ENCODE measurements at regions not wholly inside any gene's neighbourhood (a gene's known extent, or its start where the extent isn't known, plus 50 kb on each side); places are given as distances from the start of the nearest gene placed in this dataset.
"Not testable (repeated sequence)": the region's sequence is repeated elsewhere in the genome, so short reads cannot be mapped to it uniquely, and the experiment has no call there.

DNA sequence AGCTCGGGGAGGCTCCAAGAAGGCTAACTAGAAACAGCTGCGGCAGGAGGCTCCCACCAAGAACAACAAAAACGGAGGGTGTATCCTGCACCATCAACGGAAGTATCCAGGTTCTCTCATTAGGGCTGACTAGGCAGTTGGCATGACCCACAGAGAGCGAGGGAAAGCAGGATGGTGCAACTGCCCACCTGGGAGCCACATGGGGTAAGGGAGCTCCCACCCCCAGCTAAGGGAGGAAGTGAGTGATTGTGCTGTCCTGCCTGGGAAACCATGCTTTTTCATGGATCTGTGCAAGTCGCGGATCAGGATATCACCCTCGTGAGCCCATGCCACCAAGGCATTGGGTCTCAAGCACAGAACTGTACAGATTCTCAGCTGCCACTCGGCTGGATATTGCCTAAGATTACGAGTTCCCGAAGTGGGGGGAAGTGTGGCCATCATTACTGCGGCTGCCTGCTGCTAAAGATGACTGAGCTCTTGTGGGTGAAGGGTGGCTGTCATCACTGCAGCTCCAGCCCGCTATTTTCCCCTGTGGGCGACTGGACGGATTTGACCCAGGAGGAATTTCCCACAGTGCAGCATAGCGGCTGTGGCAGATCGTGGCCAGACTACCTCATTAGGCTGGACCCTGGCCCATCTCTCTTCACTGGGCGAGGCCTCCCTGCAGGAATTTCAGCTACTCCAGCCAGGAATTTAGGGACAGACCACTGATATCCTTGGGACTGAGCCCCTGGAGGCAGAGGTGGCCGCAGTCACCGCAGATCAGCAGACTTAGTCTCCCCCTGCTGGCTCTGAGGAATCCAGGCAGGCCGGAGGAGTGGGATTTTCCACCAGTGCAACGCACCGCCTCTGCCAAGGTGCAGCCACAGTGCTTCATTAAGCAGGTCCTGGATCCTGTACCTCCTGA is 515.7 kb downstream of the FRK start:
- no peak for DNase-seq

GRCh38 chr6:115540077-115540869 is 520.4 kb downstream of the FRK start:
- H3K27me3 Mint-ChIP-seq: no peaks in the 10 kb centered on the region
- H3K4me3 Mint-ChIP-seq: no peak overlapping the region
- DNase-seq: no peak
- peaks cover 4% of the 10 kb centered on the region for H3K9me3 Mint-ChIP-seq
- no peaks in the 10 kb centered on the region for H3K36me3 Mint-ChIP-seq
- H3K27ac Mint-ChIP-seq: no peak overlapping the region
- H3K4me1 Mint-ChIP-seq: no peaks in the 10 kb centered on the region

More for the DNA sequence above, 515.7 kb downstream of the FRK start:
- Mint-ChIP-seq H3K27me3 (no peaks in the 10 kb centered on the region), H3K27ac (no peak overlapping the region), H3K4me1 (no peaks in the 10 kb centered on the region), H3K4me3 (no peak overlapping the region), H3K36me3 (no peaks in the 10 kb centered on the region), H3K9me3 (peaks cover 2% of the 10 kb centered on the region)

DNA sequence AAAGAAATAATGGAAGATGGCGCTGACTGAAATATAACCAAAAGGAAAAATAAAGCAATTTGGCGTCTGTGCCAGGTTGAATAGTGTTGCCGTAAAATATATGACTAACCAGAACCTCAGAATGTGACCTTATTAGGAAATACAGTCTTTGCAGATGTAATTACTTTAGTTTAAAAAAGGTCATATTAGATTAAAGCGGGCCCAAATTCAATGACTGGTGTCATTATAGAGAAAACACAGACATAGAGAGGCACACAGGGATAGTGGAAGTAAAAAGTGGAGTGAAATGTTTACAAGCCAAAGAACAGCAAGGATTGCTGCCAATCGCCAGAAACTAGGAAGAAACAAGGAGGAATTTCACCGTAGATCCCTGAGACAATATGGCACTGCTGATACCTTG is 521.2 kb downstream of the FRK start:
- peaks cover 6% of the 10 kb centered on the region for H3K9me3 Mint-ChIP-seq
- no peaks in the 10 kb centered on the region for H3K4me1 Mint-ChIP-seq
- no peak for DNase-seq
- no peak overlapping the region for H3K27ac Mint-ChIP-seq
- no peaks in the 10 kb centered on the region for H3K36me3 Mint-ChIP-seq
- no peaks in the 10 kb centered on the region for H3K27me3 Mint-ChIP-seq
- no peak overlapping the region for H3K4me3 Mint-ChIP-seq

- Mint-ChIP-seq H3K4me3 (no peak overlapping the region), H3K27ac (no peak overlapping the region), H3K9me3 (peaks cover 21% of the 10 kb centered on the region), H3K4me1 (no peaks in the 10 kb centered on the region), H3K36me3 (no peaks in the 10 kb centered on the region), H3K27me3 (no peaks in the 10 kb centered on the region)
- DNase-seq: no peak
Measured at GRCh38 chr6:115524821-115525220, 535.9 kb downstream of the FRK start.

DNA sequence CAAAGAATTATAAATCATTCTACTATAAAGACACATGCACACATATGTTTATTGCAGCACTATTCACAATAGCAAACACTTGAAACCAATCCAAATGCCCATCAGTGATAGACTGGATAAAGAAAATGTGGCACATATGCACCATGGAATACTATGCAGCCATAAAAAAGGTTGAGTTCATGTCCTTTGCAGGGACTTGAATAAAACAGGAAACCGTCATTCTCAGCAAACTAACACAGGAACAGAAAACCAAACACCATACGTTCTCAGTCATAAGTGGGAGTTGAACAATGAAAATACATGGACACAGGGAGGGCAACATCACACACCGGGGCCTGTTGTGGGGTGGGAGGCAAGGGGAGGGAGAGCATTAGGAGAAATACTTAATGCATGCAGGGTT is 538.9 kb downstream of the FRK start:
- not testable (repeated sequence) for DNase-seq, H3K27ac Mint-ChIP-seq, H3K36me3 Mint-ChIP-seq, H3K4me3 Mint-ChIP-seq, H3K4me1 Mint-ChIP-seq, H3K27me3 Mint-ChIP-seq
- peaks cover 23% of the 10 kb centered on the region for H3K9me3 Mint-ChIP-seq

DNA sequence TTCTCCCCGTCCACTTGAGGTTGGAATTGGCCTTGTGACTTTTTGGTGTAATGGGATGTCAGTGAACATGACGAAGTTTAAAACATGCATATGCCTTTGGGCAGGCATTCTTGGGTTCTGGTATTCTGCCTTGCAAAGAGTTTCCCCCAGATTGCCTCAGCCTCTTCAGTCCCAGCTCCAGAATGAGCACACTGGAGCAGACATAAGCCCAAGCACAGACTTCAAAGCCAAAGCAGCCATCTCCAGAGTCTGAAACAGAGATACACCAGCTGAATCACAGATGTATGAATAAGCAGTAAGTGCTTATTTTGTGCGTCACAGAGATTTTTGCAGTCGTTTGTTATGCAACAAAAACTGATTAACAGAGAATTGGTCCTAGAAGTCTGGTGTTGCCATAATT is 546.0 kb downstream of the FRK start:
- H3K4me1 Mint-ChIP-seq: no peaks in the 10 kb centered on the region
- H3K9me3 Mint-ChIP-seq: peaks cover 7% of the 10 kb centered on the region
- H3K4me3 Mint-ChIP-seq: no peak overlapping the region
- no peak overlapping the region for H3K27ac Mint-ChIP-seq
- no peak for DNase-seq
- H3K36me3 Mint-ChIP-seq: no peaks in the 10 kb centered on the region
- no peaks in the 10 kb centered on the region for H3K27me3 Mint-ChIP-seq

GRCh38 chr6:115512923-115513322 is 547.8 kb downstream of the FRK start:
- Mint-ChIP-seq H3K9me3 (no peaks in the 10 kb centered on the region), H3K4me3 (no peak overlapping the region), H3K27me3 (no peaks in the 10 kb centered on the region), H3K4me1 (no peaks in the 10 kb centered on the region), H3K36me3 (no peaks in the 10 kb centered on the region), H3K27ac (no peak overlapping the region)
- DNase-seq: no peak

GRCh38 chr6:115511771-115512170 is 548.9 kb downstream of the FRK start:
- Mint-ChIP-seq H3K4me1 (no peaks in the 10 kb centered on the region), H3K36me3 (no peaks in the 10 kb centered on the region), H3K27me3 (no peaks in the 10 kb centered on the region), H3K27ac (no peak overlapping the region), H3K9me3 (no peaks in the 10 kb centered on the region), H3K4me3 (no peak overlapping the region)
- no peak for DNase-seq

GRCh38 chr6:115502432-115502831 is 558.3 kb downstream of the FRK start:
- not testable (repeated sequence) for H3K9me3 Mint-ChIP-seq, H3K36me3 Mint-ChIP-seq, DNase-seq, H3K27me3 Mint-ChIP-seq, H3K27ac Mint-ChIP-seq, H3K4me3 Mint-ChIP-seq, H3K4me1 Mint-ChIP-seq

- DNase-seq: no peak
- H3K9me3 Mint-ChIP-seq: peaks cover 10% of the 10 kb centered on the region
- H3K27ac Mint-ChIP-seq: no peak overlapping the region
- no peaks in the 10 kb centered on the region for H3K36me3 Mint-ChIP-seq
- H3K4me1 Mint-ChIP-seq: no peaks in the 10 kb centered on the region
- H3K27me3 Mint-ChIP-seq: no peaks in the 10 kb centered on the region
- no peak overlapping the region for H3K4me3 Mint-ChIP-seq
Measured at GRCh38 chr6:115495184-115495583, 565.5 kb downstream of the FRK start.

GRCh38 chr6:115487331-115487730 is 573.4 kb downstream of the FRK start:
- Mint-ChIP-seq H3K9me3 (peaks cover 3% of the 10 kb centered on the region), H3K27ac (no peak overlapping the region), H3K4me1 (no peaks in the 10 kb centered on the region), H3K4me3 (no peak overlapping the region), H3K36me3 (no peaks in the 10 kb centered on the region), H3K27me3 (no peaks in the 10 kb centered on the region)
- DNase-seq: no peak

DNA sequence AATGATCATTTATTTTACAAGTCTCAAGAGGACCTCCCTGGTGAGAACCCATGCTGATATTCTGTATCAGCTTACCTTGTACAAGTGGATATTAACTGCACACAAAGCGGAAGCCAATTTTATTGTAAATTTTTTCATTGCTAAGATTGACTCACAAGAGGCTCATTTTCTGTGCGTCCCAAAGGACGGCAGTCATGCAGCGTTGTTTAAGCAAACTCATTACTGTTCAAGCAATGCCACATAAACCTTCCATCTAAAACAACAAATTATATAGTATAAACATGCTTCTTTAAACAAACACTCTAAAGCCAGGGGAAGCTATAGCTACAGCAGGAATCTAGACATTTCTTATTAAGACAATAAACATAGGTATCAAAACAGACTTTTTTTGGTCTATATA is 575.3 kb downstream of the FRK start:
- Mint-ChIP-seq H3K36me3 (no peaks in the 10 kb centered on the region), H3K4me3 (no peak overlapping the region), H3K4me1 (no peaks in the 10 kb centered on the region), H3K9me3 (peaks cover 1% of the 10 kb centered on the region), H3K27ac (no peak overlapping the region), H3K27me3 (no peaks in the 10 kb centered on the region)
- DNase-seq: no peak

- not testable (repeated sequence) for H3K27ac Mint-ChIP-seq, H3K4me3 Mint-ChIP-seq, H3K4me1 Mint-ChIP-seq, H3K36me3 Mint-ChIP-seq, H3K27me3 Mint-ChIP-seq, DNase-seq, H3K9me3 Mint-ChIP-seq
Measured at GRCh38 chr6:115480543-115480942, 580.1 kb downstream of the FRK start.

- Mint-ChIP-seq H3K9me3 (peaks cover 3% of the 10 kb centered on the region), H3K27me3 (no peaks in the 10 kb centered on the region), H3K36me3 (no peaks in the 10 kb centered on the region), H3K27ac (no peak overlapping the region), H3K4me1 (no peaks in the 10 kb centered on the region), H3K4me3 (no peak overlapping the region)
- no peak for DNase-seq
Measured at GRCh38 chr6:115474443-115475041, 586.1 kb downstream of the FRK start.

DNA sequence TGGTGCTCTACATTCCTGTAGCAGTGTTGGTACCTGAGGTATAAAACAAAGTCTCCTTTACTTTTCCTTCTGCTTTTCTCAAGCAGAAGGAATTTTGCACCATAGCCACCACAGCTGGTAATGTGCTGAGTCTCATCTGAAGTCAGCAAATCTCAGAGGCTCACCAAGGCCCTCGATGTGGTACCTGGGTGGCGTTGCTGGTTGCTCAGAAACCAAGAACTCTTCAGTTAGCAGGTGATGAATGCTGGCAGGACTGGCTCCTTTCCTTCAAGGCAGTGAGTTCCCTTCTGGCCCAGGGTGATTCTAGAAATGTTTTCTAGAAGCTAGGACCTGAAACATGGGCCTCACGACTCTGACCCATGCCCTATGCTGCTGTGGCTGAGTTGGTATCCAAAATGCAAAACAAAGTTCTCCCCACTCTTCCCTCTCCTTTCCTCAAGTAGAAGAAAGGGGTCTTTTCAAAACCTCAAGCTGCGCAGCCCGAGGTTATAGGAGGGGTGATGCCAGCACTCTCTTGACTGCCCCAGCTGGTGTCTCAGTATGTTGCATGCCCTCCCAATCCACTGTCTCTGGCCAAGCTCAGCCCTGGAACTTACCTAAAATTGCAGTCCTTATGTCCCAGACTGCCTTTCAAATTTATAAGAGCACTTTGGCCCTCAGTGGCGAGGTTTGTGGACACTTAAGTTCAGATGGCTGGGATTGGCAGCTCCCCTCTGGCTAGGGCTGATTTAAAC is 592.3 kb downstream of the FRK start:
- Mint-ChIP-seq H3K4me1 (no peaks in the 10 kb centered on the region), H3K4me3 (no peak overlapping the region), H3K27ac (no peak overlapping the region), H3K36me3 (no peaks in the 10 kb centered on the region), H3K27me3 (no peaks in the 10 kb centered on the region), H3K9me3 (peaks cover 5% of the 10 kb centered on the region)
- no peak for DNase-seq

Measured in activated naive CD8-positive, alpha-beta T cell treated with anti-CD3 and anti-CD28 coated beads for 36 hours (primary cell).